ENCODE measurements at regions not wholly inside any gene's neighbourhood (a gene's known extent, or its start where the extent isn't known, plus 50 kb on each side); places are given as distances from the start of the nearest gene placed in this dataset.

GRCh38 chr6:154885214-154885613 is 109.9 kb upstream of the TIAM2 start:
- DNase-seq (ENCODE audit: low read depth): no peak
- TF ChIP-seq, protein P1, sequence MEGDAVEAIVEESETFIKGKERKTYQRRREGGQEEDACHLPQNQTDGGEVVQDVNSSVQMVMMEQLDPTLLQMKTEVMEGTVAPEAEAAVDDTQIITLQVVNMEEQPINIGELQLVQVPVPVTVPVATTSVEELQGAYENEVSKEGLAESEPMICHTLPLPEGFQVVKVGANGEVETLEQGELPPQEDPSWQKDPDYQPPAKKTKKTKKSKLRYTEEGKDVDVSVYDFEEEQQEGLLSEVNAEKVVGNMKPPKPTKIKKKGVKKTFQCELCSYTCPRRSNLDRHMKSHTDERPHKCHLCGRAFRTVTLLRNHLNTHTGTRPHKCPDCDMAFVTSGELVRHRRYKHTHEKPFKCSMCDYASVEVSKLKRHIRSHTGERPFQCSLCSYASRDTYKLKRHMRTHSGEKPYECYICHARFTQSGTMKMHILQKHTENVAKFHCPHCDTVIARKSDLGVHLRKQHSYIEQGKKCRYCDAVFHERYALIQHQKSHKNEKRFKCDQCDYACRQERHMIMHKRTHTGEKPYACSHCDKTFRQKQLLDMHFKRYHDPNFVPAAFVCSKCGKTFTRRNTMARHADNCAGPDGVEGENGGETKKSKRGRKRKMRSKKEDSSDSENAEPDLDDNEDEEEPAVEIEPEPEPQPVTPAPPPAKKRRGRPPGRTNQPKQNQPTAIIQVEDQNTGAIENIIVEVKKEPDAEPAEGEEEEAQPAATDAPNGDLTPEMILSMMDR (conservative IDR thresholded peaks at IDR 0.05; ENCODE audit: low read depth, low read length): no peak

GRCh38 chr6:154886016-154886415 is 109.1 kb upstream of the TIAM2 start:
- no peak for DNase-seq (ENCODE audit: low read depth)
- TF ChIP-seq, protein P1 (conservative IDR thresholded peaks at IDR 0.05; ENCODE audit: low read depth, low read length): no peak
- no peak overlapping the region for H3K4me3 ChIP-seq (ENCODE audit: low read depth, low read length)

More at GRCh38 chr6:154885214-154885613, 109.9 kb upstream of the TIAM2 start:
- no peak overlapping the region for H3K4me3 ChIP-seq (ENCODE audit: low read depth, low read length)

- DNase-seq (ENCODE audit: low read depth): no peak
- no peak overlapping the region for H3K4me3 ChIP-seq (ENCODE audit: low read depth, low read length)
- TF ChIP-seq, protein P1 (conservative IDR thresholded peaks at IDR 0.05; ENCODE audit: low read depth, low read length): no peak
Observed at GRCh38 chr6:154886471-154886870, 108.6 kb upstream of the TIAM2 start.

DNA sequence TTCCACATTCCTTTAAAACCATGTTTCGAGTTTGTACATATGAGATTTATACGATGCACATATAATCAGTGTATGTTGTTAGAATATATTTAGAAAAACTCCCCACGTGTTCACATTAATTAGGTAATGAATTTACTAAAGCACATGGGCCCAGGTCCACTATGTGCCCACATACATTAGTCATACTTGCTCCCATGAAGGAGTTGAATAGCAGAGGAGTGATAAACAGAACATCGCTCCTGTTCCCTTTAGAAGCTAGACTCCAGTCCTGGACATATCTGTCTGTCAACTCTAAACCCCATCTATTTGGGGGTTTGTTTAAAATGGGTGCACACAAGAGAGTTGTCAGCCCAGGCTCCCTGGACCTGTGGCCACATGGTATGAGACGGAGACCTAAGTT is 108.1 kb upstream of the TIAM2 start:
- peak; percentile 34 for DNase-seq (ENCODE audit: low read depth)
- H3K4me3 ChIP-seq (ENCODE audit: low read depth, low read length): no peak overlapping the region
- TF ChIP-seq, protein P1 (conservative IDR thresholded peaks at IDR 0.05; ENCODE audit: low read depth, low read length): no peak

DNA sequence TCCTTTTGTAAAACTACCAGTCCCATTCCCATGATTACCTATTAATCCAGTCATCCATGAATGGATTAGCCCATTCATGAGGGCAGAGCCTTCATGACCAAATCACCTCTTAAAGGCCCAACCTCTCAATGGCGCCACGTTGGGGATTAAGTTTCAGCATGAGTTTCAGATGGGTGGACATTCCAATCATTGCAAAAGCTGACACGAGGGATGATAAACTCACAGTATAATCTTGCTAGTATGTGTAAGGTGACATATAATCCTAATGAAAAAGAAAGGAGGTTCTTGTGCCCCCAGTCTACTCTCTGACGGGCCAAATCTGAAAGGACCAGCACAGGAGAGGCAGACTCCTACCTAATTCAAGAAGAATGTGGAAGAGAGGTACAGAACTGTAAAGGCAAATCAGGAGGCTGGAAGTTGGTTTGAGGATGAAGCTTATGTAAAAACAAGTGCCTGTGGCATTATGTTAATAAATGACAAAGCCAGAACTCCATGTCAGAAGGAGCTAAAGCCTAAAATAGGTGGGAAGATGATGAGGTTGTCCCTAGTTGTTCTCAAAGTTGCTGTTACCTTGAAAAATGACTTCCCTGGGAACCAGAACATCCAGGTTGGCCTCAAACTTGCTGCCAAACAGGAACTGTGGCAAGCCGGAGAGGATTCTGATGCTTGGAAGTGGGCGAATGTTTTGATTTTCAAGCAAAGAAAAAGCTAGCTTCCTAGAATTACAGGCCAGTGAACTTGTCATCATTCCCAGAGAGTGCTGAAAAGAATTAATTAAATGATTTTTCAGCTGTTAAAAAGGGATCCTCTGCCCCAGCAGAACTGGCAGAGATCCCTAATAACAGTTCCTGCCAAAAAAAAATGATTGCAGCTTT is 106.5 kb upstream of the TIAM2 start:
- TF ChIP-seq, protein P1 (conservative IDR thresholded peaks at IDR 0.05; ENCODE audit: low read depth, low read length): no peak
- peak; percentile 30 for DNase-seq (ENCODE audit: low read depth)
- no peak overlapping the region for H3K4me3 ChIP-seq (ENCODE audit: low read depth, low read length)

- no peak overlapping the region for H3K4me3 ChIP-seq (ENCODE audit: low read depth, low read length)
- DNase-seq (ENCODE audit: low read depth): no peak
- TF ChIP-seq, protein P1 (conservative IDR thresholded peaks at IDR 0.05; ENCODE audit: low read depth, low read length): no peak
Observed at GRCh38 chr6:154890874-154891273, 104.2 kb upstream of the TIAM2 start.

DNA sequence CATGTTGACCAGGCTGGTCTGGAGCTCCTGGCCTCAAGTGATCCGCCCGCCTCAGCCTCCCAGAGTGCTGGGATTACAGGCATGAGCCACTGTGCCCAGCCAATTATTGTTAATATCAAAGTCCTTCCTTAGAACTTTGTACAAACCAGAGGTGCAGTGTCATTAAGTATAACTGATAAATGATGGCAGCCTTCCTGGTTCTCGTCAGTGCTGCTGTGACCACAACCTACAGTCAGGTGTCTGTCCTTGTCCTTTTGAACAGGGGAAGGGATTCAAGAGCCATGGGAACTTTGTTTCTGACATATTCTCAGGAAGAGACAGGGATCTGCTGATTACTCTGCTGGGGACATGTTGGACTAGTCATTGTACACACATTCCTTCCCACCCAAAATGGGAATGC is 103.2 kb upstream of the TIAM2 start:
- TF ChIP-seq, protein P1 (conservative IDR thresholded peaks at IDR 0.05; ENCODE audit: low read depth, low read length): no peak

More for the DNA sequence above, 103.2 kb upstream of the TIAM2 start:
- DNase-seq (ENCODE audit: low read depth): no peak
- H3K4me3 ChIP-seq (ENCODE audit: low read depth, low read length): no peak overlapping the region
